ENCODE measurements at regions not wholly inside any gene's neighbourhood (a gene's known extent, or its start where the extent isn't known, plus 50 kb on each side); places are given as distances from the start of the nearest gene placed in this dataset.
"Not testable (repeated sequence)": the region's sequence is repeated elsewhere in the genome, so short reads cannot be mapped to it uniquely, and the experiment has no call there.

DNA sequence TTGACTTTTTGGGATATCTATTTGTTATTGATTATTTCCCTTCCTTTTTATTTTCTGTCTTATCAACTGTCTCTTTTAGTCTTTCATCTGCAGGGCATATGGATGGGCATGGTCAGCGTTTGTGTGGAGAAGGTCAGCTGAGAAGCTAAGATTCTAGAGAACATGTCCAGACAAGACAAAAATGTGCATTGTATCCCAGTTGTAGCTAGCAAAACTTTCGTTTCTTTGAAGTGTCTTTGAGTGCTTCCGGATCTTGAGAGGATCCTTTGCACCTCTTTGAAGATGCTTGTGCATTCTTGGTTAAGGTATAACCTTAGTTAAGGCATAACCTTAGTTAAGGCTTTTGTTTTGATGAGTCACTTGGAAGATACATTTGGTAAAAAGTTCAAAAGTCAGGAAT lies 329.9 kb upstream of the LRRC4C start:
- no peak overlapping the region for H3K27ac Mint-ChIP-seq (ENCODE audit: unreplicated experiment)
- TF ChIP-seq, protein P1, sequence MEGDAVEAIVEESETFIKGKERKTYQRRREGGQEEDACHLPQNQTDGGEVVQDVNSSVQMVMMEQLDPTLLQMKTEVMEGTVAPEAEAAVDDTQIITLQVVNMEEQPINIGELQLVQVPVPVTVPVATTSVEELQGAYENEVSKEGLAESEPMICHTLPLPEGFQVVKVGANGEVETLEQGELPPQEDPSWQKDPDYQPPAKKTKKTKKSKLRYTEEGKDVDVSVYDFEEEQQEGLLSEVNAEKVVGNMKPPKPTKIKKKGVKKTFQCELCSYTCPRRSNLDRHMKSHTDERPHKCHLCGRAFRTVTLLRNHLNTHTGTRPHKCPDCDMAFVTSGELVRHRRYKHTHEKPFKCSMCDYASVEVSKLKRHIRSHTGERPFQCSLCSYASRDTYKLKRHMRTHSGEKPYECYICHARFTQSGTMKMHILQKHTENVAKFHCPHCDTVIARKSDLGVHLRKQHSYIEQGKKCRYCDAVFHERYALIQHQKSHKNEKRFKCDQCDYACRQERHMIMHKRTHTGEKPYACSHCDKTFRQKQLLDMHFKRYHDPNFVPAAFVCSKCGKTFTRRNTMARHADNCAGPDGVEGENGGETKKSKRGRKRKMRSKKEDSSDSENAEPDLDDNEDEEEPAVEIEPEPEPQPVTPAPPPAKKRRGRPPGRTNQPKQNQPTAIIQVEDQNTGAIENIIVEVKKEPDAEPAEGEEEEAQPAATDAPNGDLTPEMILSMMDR (conservative IDR thresholded peaks at IDR 0.05), result no peak
- H3K27me3 Mint-ChIP-seq (ENCODE audit: low read depth), result no peaks in the 10 kb centered on the region
- no peaks in the 10 kb centered on the region for H3K4me1 Mint-ChIP-seq
- H3K36me3 Mint-ChIP-seq (ENCODE audit: low read depth), result no peaks in the 10 kb centered on the region
- H3K4me3 Mint-ChIP-seq, result no peak overlapping the region
- peaks cover 2% of the 10 kb centered on the region for H3K9me3 Mint-ChIP-seq
- DNase-seq (ENCODE audit: low read depth, low spot score), result no peak

DNA sequence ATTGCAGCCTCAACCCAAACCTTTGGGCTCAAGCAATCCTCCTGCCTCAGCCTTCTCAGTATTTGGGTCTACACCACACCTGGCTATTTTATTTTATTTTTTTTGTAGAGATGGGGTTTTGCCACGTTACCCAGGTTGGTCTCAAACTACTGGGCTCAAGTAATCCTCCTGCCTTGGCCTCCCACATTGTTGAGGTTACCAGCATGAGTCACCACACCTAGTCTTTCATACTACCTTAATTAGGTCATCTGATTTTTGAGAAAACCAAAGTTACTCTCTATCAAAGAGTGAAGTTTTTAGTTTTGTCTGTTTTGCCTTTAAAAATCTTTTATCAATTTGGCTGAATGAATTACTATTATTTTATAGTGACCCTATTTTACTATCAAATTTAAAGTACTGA lies 335.6 kb upstream of the LRRC4C start:
- DNase-seq (ENCODE audit: low read depth, low spot score), result no peak
- H3K36me3 Mint-ChIP-seq (ENCODE audit: low read depth), result no peaks in the 10 kb centered on the region
- H3K27ac Mint-ChIP-seq (ENCODE audit: unreplicated experiment), result no peak overlapping the region
- H3K4me1 Mint-ChIP-seq, result no peaks in the 10 kb centered on the region
- no peak overlapping the region for H3K4me3 Mint-ChIP-seq
- no peaks in the 10 kb centered on the region for H3K27me3 Mint-ChIP-seq (ENCODE audit: low read depth)
- no peaks in the 10 kb centered on the region for H3K9me3 Mint-ChIP-seq
- TF ChIP-seq, protein P1 (conservative IDR thresholded peaks at IDR 0.05), result no peak

GRCh38 chr11:41799754-41800153 lies 340.3 kb upstream of the LRRC4C start:
- DNase-seq (ENCODE audit: low read depth, low spot score), result no peak
- Mint-ChIP-seq H3K27me3 (ENCODE audit: low read depth) (no peaks in the 10 kb centered on the region), H3K4me1 (no peaks in the 10 kb centered on the region), H3K36me3 (ENCODE audit: low read depth) (no peaks in the 10 kb centered on the region), H3K27ac (ENCODE audit: unreplicated experiment) (no peak overlapping the region), H3K9me3 (no peaks in the 10 kb centered on the region), H3K4me3 (no peak overlapping the region)
- TF ChIP-seq, protein P1 (conservative IDR thresholded peaks at IDR 0.05), result no peak

DNA sequence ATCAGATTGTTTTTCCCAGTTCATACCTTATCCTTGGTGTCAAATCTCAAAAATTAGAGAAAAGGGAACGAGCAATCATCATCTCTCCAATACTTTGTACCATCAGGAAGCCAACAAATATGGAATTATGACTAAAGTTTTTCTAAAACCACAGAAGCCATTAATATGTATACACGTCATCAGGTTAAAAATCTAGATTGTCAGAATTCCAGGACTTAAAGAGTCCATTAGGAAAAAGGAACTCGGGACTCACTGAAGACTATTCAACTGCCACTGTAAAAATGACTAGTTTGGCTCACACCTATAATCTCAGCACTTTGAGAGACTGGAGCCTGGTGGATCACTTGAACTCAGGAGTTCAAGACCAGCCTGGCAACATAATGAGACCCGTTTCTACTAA lies 344.4 kb upstream of the LRRC4C start:
- Mint-ChIP-seq H3K4me1 (no peaks in the 10 kb centered on the region), H3K27me3 (ENCODE audit: low read depth) (no peaks in the 10 kb centered on the region), H3K36me3 (ENCODE audit: low read depth) (no peaks in the 10 kb centered on the region), H3K27ac (ENCODE audit: unreplicated experiment) (no peak overlapping the region), H3K9me3 (no peaks in the 10 kb centered on the region), H3K4me3 (no peak overlapping the region)
- DNase-seq (ENCODE audit: low read depth, low spot score), result no peak
- TF ChIP-seq, protein P1 (conservative IDR thresholded peaks at IDR 0.05), result no peak

DNA sequence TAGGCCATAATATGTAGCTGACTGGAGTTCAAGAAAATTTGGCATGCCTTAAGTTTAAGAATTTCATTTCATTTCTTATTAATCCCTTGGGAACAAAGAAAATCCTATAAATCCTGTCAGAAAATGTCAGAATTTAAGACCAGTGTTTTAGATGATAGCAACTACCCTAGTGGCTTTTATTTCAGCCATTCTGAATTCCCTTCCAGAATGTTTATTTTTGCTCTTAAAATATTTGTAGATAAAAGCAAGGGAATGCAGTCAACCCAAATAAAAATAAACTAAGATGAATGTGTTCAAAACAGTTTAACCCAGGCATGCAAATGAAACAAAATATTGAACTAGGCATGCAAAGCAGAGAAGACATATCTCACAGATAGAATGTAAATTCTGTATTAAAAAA lies 356.9 kb upstream of the LRRC4C start:
- TF ChIP-seq, protein P1 (conservative IDR thresholded peaks at IDR 0.05), result no peak
- Mint-ChIP-seq H3K36me3 (ENCODE audit: low read depth) (peaks cover 9% of the 10 kb centered on the region), H3K4me3 (no peak overlapping the region), H3K27me3 (ENCODE audit: low read depth) (peaks cover 3% of the 10 kb centered on the region), H3K4me1 (no peaks in the 10 kb centered on the region), H3K27ac (ENCODE audit: unreplicated experiment) (no peak overlapping the region), H3K9me3 (peaks cover 9% of the 10 kb centered on the region)
- DNase-seq (ENCODE audit: low read depth, low spot score), result no peak

DNA sequence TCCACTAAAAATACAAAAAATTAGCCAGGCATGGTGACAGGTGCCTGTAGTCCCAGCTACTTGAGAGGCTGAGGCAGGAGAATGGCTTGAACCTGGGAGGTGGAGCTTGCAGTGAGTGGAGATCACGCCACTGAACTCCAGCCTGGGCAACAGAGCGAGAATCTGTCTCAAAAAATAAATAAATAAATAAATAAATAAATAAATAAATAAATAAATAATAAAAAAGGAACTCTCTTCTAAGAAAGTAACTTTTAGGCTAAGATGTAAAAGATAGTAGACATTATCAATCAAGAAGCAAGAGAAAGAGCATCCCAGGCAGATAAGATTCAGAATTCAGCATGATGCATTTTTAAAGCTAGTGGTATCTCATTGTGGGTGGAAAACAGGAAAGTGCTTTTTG lies 364.8 kb upstream of the LRRC4C start:
- H3K27ac Mint-ChIP-seq (ENCODE audit: unreplicated experiment); H3K9me3 Mint-ChIP-seq; DNase-seq (ENCODE audit: low read depth, low spot score); H3K4me1 Mint-ChIP-seq; H3K27me3 Mint-ChIP-seq (ENCODE audit: low read depth); H3K36me3 Mint-ChIP-seq (ENCODE audit: low read depth); H3K4me3 Mint-ChIP-seq: not testable (repeated sequence)

All from neural crest cell (in vitro differentiated cells).